Liver (tissue), 8 donors: ENCODE measurements at regions not wholly inside any gene's neighbourhood (a gene's known extent, or its start where the extent isn't known, plus 50 kb on each side); places are given as distances from the start of the nearest gene placed in this dataset.

Source experiments
- DNase-seq: peaks from one replicate; pipeline ENCODE4 v3.0.0-alpha.2; 2017; ENCODE audit warnings: low spot score
- H3K27ac ChIP-seq, 2 donors: one replicate each; pipeline ENCODE4 v1.7.0; 2013; ENCODE audit warnings: inconsistent platforms in 2 of 2, low read length in 2 of 2, control low read depth in 1 of 2, low read depth in 1 of 2, mild to moderate bottlenecking in 1 of 2
- H3K27me3 ChIP-seq, 4 donors: one replicate each; pipeline versions ENCODE4 v1.6.1 to v1.7.0; 2013; ENCODE audit warnings: low read length in 3 of 4, inconsistent platforms in 1 of 4, mild to moderate bottlenecking in 1 of 4, moderate library complexity in 1 of 4; ENCODE audit not compliant: control insufficient read depth in 4 of 4, insufficient read depth in 4 of 4
- H3K36me3 ChIP-seq, 4 donors: one replicate each; pipeline versions ENCODE4 v1.6.1 to v1.7.0; 2013; ENCODE audit warnings: low read length in 3 of 4, mild to moderate bottlenecking in 3 of 4, low read depth in 1 of 4, moderate library complexity in 1 of 4; ENCODE audit not compliant: control insufficient read depth in 4 of 4, insufficient read depth in 3 of 4
- H3K4me1 ChIP-seq, 4 donors: one replicate each; pipeline versions ENCODE4 v1.6.1 to v1.7.0; 2013; ENCODE audit warnings: low read length in 3 of 4, mild to moderate bottlenecking in 3 of 4, moderate library complexity in 1 of 4; ENCODE audit not compliant: control insufficient read depth in 4 of 4, insufficient read depth in 4 of 4
- H3K4me3 ChIP-seq, 3 donors: one replicate each; pipeline versions ENCODE4 v1.6.1 to v1.7.0; 2013; ENCODE audit warnings: low read length in 3 of 3, control low read depth in 1 of 3, low read depth in 1 of 3, mild to moderate bottlenecking in 1 of 3
- H3K9ac ChIP-seq, 2 donors: one replicate each; pipeline ENCODE4 v1.7.0; 2013; ENCODE audit warnings: low read length in 2 of 2, mild to moderate bottlenecking in 2 of 2, moderate library complexity in 2 of 2, control low read depth in 1 of 2, low read depth in 1 of 2
- H3K9me3 ChIP-seq, 4 donors: one replicate each; pipeline versions ENCODE4 v1.6.1 to v1.7.0; 2013; ENCODE audit warnings: low read length in 3 of 4; ENCODE audit not compliant: control insufficient read depth in 4 of 4
- CTCF ChIP-seq: fragments of 150-350 bp; IDR thresholded peaks from 2 replicates; pipeline ENCODE4 v1.5.1; 2017; ENCODE audit warnings: improper control_type of control experiment, low read depth, low read length; ENCODE audit not compliant: missing input control
- FOXA1 ChIP-seq: IDR thresholded peaks from 2 replicates; pipeline ENCODE4 v1.6.1; 2016; ENCODE audit warnings: antibody characterized with exemption
- JUND ChIP-seq, 2 donors: IDR thresholded peaks; 2 replicates each; pipeline ENCODE4 v1.6.1; 2016; ENCODE audit warnings: antibody characterized with exemption in 2 of 2
- MAX ChIP-seq: IDR thresholded peaks from 2 replicates; pipeline ENCODE4 v1.6.1; 2016; ENCODE audit warnings: antibody characterized with exemption
- RAD21 ChIP-seq, 2 donors: IDR thresholded peaks; 2 replicates each; pipeline ENCODE4 v1.6.1; 2016; ENCODE audit warnings: antibody characterized with exemption in 2 of 2, mild to moderate bottlenecking in 2 of 2
- RXRA ChIP-seq, 2 donors: IDR thresholded peaks; 2 replicates each; pipeline ENCODE4 v1.6.1; 2017 to 2018; ENCODE audit warnings: antibody characterized with exemption in 2 of 2, mild to moderate bottlenecking in 1 of 2
- SP1 ChIP-seq: IDR thresholded peaks from 2 replicates; pipeline ENCODE4 v1.6.1; 2018; ENCODE audit warnings: antibody characterized with exemption, mild to moderate bottlenecking
- YY1 ChIP-seq: IDR thresholded peaks from 2 replicates; pipeline ENCODE4 v1.6.1; 2016; ENCODE audit warnings: antibody characterized with exemption, mild to moderate bottlenecking
- WGBS: extraction: QIAGEN DNeasy Blood & Tissue Kit; methylation state at CpG from one replicate; pipeline ENCODE4 v1.1.7; 2013; 5-methylcytosine and 5-hydroxymethylcytosine counted together
- TF ChIP-seq, protein P1 (sequence below): IDR thresholded peaks from 2 replicates; pipeline ENCODE4 v1.6.1; 2016; ENCODE audit warnings: antibody characterized with exemption, mild to moderate bottlenecking
- TF ChIP-seq, protein P2 (sequence below): IDR thresholded peaks from 2 replicates; pipeline ENCODE4 v1.6.1; 2016; ENCODE audit warnings: antibody characterized with exemption
- donor health status: healthy.
- donor health status: healthy.
- donor health status: healthy.
- donor health status: healthy.
- donor health status: healthy.

GRCh38 chr15:70558406-70559264 lies 204.7 kb downstream of the UACA start:
- H3K36me3 ChIP-seq, result no peaks in the 10 kb centered on the region
- H3K4me1 ChIP-seq, result peaks cover 0 to 10% (median 3%) of the 10 kb centered on the region in 4 donors
- TF ChIP-seq, protein P1, sequence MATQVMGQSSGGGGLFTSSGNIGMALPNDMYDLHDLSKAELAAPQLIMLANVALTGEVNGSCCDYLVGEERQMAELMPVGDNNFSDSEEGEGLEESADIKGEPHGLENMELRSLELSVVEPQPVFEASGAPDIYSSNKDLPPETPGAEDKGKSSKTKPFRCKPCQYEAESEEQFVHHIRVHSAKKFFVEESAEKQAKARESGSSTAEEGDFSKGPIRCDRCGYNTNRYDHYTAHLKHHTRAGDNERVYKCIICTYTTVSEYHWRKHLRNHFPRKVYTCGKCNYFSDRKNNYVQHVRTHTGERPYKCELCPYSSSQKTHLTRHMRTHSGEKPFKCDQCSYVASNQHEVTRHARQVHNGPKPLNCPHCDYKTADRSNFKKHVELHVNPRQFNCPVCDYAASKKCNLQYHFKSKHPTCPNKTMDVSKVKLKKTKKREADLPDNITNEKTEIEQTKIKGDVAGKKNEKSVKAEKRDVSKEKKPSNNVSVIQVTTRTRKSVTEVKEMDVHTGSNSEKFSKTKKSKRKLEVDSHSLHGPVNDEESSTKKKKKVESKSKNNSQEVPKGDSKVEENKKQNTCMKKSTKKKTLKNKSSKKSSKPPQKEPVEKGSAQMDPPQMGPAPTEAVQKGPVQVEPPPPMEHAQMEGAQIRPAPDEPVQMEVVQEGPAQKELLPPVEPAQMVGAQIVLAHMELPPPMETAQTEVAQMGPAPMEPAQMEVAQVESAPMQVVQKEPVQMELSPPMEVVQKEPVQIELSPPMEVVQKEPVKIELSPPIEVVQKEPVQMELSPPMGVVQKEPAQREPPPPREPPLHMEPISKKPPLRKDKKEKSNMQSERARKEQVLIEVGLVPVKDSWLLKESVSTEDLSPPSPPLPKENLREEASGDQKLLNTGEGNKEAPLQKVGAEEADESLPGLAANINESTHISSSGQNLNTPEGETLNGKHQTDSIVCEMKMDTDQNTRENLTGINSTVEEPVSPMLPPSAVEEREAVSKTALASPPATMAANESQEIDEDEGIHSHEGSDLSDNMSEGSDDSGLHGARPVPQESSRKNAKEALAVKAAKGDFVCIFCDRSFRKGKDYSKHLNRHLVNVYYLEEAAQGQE, result no peak
- no peak overlapping the region for H3K4me3 ChIP-seq
- no peaks in the 10 kb centered on the region for H3K27me3 ChIP-seq
- DNase-seq, result no peak
- WGBS, result 81% methylated on average over 10 of the region's 10 CpGs
- no peaks in the 10 kb centered on the region for H3K9me3 ChIP-seq
- H3K27ac ChIP-seq, result no peak overlapping the region
- H3K9ac ChIP-seq, result no peak overlapping the region

DNA sequence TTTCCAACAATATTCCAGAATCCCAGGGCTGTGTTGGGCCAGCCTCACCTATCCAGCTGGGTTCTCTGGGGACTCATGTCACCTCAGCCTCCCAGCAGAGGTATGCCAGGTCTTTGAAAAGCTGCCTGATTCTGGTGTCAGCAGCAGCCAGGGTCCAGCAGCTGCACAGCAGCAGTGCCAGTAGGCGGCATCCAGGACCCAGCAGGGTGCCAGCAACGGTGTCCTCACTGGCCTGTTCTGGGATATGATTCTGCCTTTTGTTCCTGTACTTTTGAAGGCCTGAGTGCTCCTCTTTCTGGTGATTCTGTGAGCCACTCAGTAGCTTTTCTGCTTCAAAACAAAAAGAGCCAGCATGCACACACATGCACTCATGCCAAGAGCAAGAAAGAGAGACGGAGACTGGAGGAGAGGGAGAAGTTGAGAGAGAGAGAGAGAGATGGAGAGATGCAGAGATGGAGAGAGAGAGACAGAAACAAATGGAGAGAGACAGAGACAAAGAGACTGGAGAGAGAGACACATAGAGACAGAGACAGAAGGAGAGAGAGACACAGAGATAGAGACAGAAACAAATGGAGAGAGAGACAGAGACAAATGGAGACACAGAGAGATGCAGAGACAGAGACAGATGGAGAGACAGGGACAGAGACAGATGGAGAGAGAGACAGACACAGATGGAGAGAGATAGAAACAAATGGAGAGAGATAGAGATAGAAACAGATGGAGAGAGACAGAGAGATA lies 205.7 kb downstream of the UACA start:
- Histone ChIP-seq H3K36me3 (no peaks in the 10 kb centered on the region), H3K9ac (no peak overlapping the region), H3K27ac (no peak overlapping the region), H3K4me3 (no peak overlapping the region), H3K4me1 (peaks cover 0 to 10% (median 3%) of the 10 kb centered on the region in 4 donors), H3K9me3 (no peaks in the 10 kb centered on the region), H3K27me3 (no peaks in the 10 kb centered on the region)
- no peak for DNase-seq
- no peak for TF ChIP-seq YY1
- WGBS, result 75% methylated on average over 3 of the region's 3 CpGs

DNA sequence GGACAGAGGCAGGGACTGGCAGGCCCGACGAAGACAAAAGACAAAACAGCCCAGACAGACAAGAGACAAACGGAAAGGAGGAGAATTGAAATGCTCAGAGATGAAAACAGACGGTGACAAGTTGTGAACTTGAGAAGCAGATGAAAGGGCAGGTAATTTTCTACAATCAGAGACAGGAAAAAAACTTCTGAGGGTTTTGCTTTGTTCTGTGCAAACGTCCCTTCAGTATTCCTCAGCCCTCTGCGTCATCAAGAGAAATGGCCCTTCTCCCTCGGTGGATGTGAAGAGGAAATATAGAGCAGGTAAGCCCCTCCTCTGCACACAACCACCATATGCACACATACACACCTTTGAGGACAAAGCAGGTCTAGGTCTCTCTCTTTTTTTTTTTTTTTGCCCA lies 206.6 kb downstream of the UACA start:
- Histone ChIP-seq H3K36me3 (no peaks in the 10 kb centered on the region), H3K9me3 (peaks cover 0 to 3% (median 0%) of the 10 kb centered on the region in 4 donors), H3K27ac (no peak overlapping the region), H3K4me3 (no peak overlapping the region), H3K27me3 (no peaks in the 10 kb centered on the region), H3K9ac (no peak overlapping the region), H3K4me1 (peaks cover 0 to 10% (median 3%) of the 10 kb centered on the region in 4 donors)
- WGBS, result 55% methylated on average over 7 of the region's 7 CpGs
- no peak for DNase-seq
- TF ChIP-seq RXRA (IDR thresholded peaks at IDR 0.05), result no peak
- no peak for TF ChIP-seq FOXA1
- TF ChIP-seq JUND (IDR thresholded peaks at IDR 0.05), result no peak
- TF ChIP-seq, protein P1, result no peak
- no peak for TF ChIP-seq CTCF
- no peak for TF ChIP-seq RAD21 (IDR thresholded peaks at IDR 0.05)
- no peak for TF ChIP-seq MAX
- TF ChIP-seq, protein P2, sequence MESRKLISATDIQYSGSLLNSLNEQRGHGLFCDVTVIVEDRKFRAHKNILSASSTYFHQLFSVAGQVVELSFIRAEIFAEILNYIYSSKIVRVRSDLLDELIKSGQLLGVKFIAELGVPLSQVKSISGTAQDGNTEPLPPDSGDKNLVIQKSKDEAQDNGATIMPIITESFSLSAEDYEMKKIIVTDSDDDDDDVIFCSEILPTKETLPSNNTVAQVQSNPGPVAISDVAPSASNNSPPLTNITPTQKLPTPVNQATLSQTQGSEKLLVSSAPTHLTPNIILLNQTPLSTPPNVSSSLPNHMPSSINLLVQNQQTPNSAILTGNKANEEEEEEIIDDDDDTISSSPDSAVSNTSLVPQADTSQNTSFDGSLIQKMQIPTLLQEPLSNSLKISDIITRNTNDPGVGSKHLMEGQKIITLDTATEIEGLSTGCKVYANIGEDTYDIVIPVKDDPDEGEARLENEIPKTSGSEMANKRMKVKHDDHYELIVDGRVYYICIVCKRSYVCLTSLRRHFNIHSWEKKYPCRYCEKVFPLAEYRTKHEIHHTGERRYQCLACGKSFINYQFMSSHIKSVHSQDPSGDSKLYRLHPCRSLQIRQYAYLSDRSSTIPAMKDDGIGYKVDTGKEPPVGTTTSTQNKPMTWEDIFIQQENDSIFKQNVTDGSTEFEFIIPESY, result no peak
- TF ChIP-seq SP1, result no peak
